ENCODE measurements at regions not wholly inside any gene's neighbourhood (a gene's known extent, or its start where the extent isn't known, plus 50 kb on each side); places are given as distances from the start of the nearest gene placed in this dataset.

DNA sequence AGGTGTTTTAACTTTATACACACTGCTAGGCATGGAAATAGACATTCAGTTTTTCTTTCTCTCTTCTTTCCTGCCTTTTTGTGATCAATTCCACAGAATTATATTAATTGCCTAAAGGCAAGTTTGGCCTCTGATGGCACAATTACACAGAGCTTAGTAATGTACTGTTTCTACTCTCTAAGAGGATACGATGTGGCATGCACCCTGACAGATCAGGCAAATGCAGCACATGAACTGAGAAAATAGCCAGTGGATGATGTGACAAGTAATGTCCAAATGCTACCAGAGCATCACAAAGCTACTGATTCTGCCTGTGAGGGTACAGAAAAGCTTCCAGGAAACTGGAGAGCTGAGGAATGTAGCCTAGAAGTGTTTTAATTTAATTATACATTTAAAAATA is 233.8 kb upstream of the PRR20A start:
- Histone ChIP-seq H3K36me3 (no peaks in the 10 kb centered on the region), H3K4me1 (no peaks in the 10 kb centered on the region), H3K9me3 (no peaks in the 10 kb centered on the region), H3K4me3 (no peak overlapping the region), H3K27me3 (no peaks in the 10 kb centered on the region), H3K27ac (no peak overlapping the region)
- TF ChIP-seq, protein P1, sequence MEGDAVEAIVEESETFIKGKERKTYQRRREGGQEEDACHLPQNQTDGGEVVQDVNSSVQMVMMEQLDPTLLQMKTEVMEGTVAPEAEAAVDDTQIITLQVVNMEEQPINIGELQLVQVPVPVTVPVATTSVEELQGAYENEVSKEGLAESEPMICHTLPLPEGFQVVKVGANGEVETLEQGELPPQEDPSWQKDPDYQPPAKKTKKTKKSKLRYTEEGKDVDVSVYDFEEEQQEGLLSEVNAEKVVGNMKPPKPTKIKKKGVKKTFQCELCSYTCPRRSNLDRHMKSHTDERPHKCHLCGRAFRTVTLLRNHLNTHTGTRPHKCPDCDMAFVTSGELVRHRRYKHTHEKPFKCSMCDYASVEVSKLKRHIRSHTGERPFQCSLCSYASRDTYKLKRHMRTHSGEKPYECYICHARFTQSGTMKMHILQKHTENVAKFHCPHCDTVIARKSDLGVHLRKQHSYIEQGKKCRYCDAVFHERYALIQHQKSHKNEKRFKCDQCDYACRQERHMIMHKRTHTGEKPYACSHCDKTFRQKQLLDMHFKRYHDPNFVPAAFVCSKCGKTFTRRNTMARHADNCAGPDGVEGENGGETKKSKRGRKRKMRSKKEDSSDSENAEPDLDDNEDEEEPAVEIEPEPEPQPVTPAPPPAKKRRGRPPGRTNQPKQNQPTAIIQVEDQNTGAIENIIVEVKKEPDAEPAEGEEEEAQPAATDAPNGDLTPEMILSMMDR (IDR thresholded peaks at IDR 0.05), result no peak
- no peak for DNase-seq (ENCODE audit: low spot score)

DNA sequence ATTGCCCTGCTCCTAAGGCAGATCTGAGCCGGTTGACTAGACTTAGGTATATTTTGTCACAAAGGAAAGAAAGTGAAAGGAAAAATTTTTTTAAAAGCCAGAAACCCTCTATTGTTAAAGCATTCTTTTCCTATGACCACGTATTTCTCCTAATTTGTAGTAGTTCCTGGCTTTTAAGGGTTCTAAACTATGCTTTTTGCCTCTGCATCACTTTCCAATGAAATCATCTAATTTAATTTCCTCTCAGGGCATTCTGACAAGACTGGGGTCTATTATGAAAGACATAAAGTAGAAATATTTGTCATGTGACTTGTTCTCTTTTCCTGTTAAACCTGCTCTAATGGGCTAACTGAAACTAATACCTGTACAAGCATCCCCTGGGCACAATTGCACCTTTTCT is 233.0 kb upstream of the PRR20A start:
- DNase-seq (ENCODE audit: low spot score), result no peak
- no peaks in the 10 kb centered on the region for H3K36me3 ChIP-seq
- no peak overlapping the region for H3K27ac ChIP-seq
- H3K27me3 ChIP-seq, result no peaks in the 10 kb centered on the region
- TF ChIP-seq, protein P1 (IDR thresholded peaks at IDR 0.05), result no peak
- H3K4me3 ChIP-seq, result no peak overlapping the region
- H3K4me1 ChIP-seq, result no peaks in the 10 kb centered on the region
- no peaks in the 10 kb centered on the region for H3K9me3 ChIP-seq

DNA sequence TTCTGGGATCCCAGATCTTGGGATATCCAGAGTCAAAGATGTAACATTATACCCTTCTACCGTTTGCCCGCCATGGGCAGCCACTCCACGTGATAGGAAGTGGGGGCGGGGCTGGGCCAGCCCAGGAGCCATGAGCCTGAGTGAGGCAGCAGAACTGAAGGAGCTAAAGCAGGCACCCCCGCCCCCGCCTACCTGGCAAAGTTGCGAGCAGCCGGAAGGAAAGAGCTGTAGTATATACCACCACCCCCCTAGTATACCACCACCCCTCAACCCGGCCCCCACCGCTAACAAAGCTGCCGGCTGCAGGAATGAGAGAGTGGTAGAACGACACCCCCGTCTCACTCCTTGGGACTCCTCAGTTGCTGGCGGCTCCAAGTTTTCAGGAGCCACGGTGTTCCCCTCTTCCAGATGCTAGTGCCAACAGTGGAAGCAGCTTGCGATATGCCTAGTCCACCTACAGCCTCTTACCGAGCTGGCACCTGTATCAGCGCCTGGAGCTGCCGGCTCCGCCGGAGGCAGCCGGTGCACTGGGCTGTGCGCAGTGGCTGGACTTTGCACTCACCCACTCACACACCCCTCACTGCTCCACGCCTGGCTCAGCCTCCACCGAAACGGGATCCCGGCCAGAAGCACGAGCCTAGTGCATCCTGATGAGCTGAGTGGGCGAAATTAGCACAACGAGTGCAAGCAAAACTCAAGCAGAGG is 230.7 kb upstream of the PRR20A start:
- H3K27ac ChIP-seq, result no peak overlapping the region
- TF ChIP-seq, protein P1 (IDR thresholded peaks at IDR 0.05), result no peak
- no peaks in the 10 kb centered on the region for H3K27me3 ChIP-seq
- H3K4me3 ChIP-seq, result no peak overlapping the region
- no peaks in the 10 kb centered on the region for H3K36me3 ChIP-seq
- no peak for DNase-seq (ENCODE audit: low spot score)
- no peaks in the 10 kb centered on the region for H3K9me3 ChIP-seq
- H3K4me1 ChIP-seq, result no peaks in the 10 kb centered on the region

DNA sequence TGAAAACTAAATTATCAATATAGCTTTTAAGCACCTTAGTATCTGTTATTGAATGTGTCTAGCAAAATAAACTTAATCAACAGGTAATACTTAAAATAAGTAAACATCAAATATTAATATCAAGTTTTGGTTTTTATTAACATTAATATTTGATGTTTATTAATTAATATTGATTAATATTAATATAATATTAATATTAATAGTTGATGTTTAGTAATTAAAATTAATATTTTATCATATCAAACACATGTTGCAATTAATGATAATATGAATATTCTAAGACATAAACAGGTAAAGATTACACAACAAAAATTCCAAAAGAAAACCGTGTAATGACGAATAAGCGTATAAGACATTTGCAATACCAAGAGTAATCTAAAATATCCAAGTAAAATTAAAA is 222.8 kb upstream of the PRR20A start:
- Histone ChIP-seq H3K4me1 (no peaks in the 10 kb centered on the region), H3K36me3 (no peaks in the 10 kb centered on the region), H3K27ac (no peak overlapping the region), H3K9me3 (no peaks in the 10 kb centered on the region), H3K27me3 (no peaks in the 10 kb centered on the region), H3K4me3 (no peak overlapping the region)
- no peak for DNase-seq (ENCODE audit: low spot score)
- TF ChIP-seq, protein P1 (IDR thresholded peaks at IDR 0.05), result no peak

DNA sequence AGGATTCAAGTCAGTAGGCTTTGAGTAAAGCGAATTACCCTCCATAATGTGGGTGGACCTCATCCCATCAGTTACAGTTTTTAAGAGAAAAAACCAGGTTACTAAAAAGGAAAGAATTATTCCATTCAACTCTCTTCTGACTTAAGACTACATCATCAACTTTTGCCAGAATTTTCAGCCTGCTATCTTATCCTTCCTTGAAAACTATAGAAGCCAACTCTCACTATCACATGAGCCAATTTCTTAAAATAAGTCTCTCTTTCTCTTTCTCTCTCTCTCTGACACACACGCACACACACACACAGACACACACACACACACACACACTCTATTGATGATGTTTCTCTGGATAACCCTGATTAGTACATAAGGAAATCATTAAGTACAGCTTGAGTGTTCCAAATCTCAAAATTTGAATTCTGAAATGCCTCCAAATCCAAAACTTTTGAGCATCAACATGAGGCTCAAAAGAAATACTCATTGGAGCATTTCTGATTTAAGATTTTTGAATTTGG is 217.0 kb upstream of the PRR20A start:
- Histone ChIP-seq H3K27me3 (no peaks in the 10 kb centered on the region), H3K27ac (no peak overlapping the region), H3K4me3 (no peak overlapping the region), H3K36me3 (no peaks in the 10 kb centered on the region), H3K9me3 (no peaks in the 10 kb centered on the region), H3K4me1 (no peaks in the 10 kb centered on the region)
- TF ChIP-seq, protein P1 (IDR thresholded peaks at IDR 0.05), result no peak
- no peak for DNase-seq (ENCODE audit: low spot score)

DNA sequence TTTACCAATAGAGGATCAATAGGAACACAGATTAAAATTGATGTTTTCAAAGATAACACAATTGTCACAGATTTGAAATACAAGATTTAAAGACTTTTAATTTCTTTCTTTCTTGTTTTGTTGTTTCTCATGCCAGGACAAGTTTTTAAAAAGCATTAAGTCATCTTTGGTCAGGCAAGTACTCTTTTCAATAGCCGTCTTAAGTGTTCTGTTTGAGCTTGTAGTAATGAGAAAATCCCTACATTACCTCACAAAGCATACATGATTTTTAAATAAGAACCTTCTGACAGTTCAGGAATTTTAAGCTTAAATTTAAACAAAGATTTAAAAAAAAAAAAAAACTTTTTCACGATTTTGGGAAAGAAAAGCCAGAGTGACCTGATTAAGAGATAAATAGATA is 216.3 kb upstream of the PRR20A start:
- no peak for DNase-seq (ENCODE audit: low spot score)
- TF ChIP-seq, protein P1 (IDR thresholded peaks at IDR 0.05), result no peak
- Histone ChIP-seq H3K9me3 (no peaks in the 10 kb centered on the region), H3K4me3 (no peak overlapping the region), H3K27me3 (no peaks in the 10 kb centered on the region), H3K27ac (no peak overlapping the region), H3K4me1 (no peaks in the 10 kb centered on the region), H3K36me3 (no peaks in the 10 kb centered on the region)

Data from right atrium auricular region (tissue), 2 donors.